HFFc6 (cell line): ENCODE measurements at regions not wholly inside any gene's neighbourhood (a gene's known extent, or its start where the extent isn't known, plus 50 kb on each side); places are given as distances from the start of the nearest gene placed in this dataset.
"Not testable (repeated sequence)": the region's sequence is repeated elsewhere in the genome, so short reads cannot be mapped to it uniquely, and the experiment has no call there.

Experiments used
- DNase-seq: peaks from one replicate; pipeline ENCODE4 v3.0.0-alpha.2; 2018
- H3K27ac Mint-ChIP-seq: 2 replicates; pipeline ENCODE4 v1.8.0; 2020; ENCODE audit warnings: mild to moderate bottlenecking, mixed read lengths
- H3K27me3 Mint-ChIP-seq: 2 replicates; pipeline ENCODE4 v1.8.0; 2021; ENCODE audit warnings: mild to moderate bottlenecking, moderate library complexity, mixed read lengths; ENCODE audit not compliant: insufficient read depth
- H3K36me3 Mint-ChIP-seq: 2 replicates; pipeline ENCODE4 v1.8.0; 2021; ENCODE audit warnings: low read depth, mixed read lengths
- H3K4me1 Mint-ChIP-seq: 2 replicates; pipeline ENCODE4 v1.8.0; 2020; ENCODE audit warnings: low read depth, mixed read lengths
- H3K4me3 Mint-ChIP-seq: 2 replicates; pipeline ENCODE4 v1.8.0; 2020; ENCODE audit warnings: mild to moderate bottlenecking, moderate library complexity, mixed read lengths
- H3K9me3 Mint-ChIP-seq: 2 replicates; pipeline ENCODE4 v1.8.0; 2020; ENCODE audit warnings: mild to moderate bottlenecking, mixed read lengths
- TF ChIP-seq, protein P1 (sequence below): fragments of 200-600 bp; sonication (generic); IDR thresholded peaks from 2 replicates; pipeline ENCODE4 v1.5.0; 2021; ENCODE audit warnings: antibody characterized with exemption, mild to moderate bottlenecking

DNA sequence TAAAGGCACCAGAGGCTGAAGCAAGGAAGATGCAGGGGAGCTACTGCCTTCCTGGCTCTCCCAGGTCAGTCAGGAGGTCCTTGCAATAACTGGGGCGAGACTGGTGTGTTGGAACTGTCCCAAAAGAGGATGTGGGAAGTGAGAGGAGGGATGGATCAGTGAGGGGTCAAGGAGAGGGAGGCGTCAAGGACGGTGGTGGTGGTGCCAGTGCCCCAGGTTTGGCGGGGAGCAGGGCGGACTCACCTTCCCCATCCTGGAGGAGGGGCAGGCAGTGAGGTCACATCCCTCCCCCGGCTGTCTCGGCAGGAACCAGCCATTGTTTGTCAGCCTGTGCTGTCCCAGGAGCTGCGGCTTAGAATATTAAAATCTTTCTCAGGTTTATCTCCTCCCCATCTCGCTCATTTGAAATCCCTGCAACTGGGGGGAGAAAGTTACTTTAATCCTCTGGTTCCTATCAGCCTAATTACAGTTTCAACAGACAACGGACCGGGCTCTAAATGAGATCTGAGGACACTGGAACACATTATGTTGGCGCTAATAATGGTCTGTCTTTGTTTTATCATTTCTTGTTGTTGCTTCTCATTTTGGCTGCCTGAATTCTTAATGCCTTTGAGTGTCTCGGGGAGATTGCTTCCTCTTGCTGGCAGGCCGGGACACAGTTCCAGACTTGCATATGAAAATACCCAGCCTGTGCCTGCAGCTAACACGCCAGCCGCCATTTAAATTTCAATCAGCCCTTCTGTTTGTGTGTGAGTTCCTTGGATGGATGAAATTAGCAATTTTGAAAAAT, 387.5 kb downstream of the RPS24 start:
- H3K4me1 Mint-ChIP-seq, result peaks cover 12% of the 10 kb centered on the region
- peaks cover 10% of the 10 kb centered on the region for H3K9me3 Mint-ChIP-seq
- TF ChIP-seq, protein P1, sequence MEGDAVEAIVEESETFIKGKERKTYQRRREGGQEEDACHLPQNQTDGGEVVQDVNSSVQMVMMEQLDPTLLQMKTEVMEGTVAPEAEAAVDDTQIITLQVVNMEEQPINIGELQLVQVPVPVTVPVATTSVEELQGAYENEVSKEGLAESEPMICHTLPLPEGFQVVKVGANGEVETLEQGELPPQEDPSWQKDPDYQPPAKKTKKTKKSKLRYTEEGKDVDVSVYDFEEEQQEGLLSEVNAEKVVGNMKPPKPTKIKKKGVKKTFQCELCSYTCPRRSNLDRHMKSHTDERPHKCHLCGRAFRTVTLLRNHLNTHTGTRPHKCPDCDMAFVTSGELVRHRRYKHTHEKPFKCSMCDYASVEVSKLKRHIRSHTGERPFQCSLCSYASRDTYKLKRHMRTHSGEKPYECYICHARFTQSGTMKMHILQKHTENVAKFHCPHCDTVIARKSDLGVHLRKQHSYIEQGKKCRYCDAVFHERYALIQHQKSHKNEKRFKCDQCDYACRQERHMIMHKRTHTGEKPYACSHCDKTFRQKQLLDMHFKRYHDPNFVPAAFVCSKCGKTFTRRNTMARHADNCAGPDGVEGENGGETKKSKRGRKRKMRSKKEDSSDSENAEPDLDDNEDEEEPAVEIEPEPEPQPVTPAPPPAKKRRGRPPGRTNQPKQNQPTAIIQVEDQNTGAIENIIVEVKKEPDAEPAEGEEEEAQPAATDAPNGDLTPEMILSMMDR, result no peak
- H3K4me3 Mint-ChIP-seq, result no peak overlapping the region
- no peak overlapping the region for H3K27ac Mint-ChIP-seq
- peaks cover 12% of the 10 kb centered on the region for H3K27me3 Mint-ChIP-seq
- DNase-seq, result no peak
- peaks cover 9% of the 10 kb centered on the region; the same call in 1 of the 2 replicates for H3K36me3 Mint-ChIP-seq

DNA sequence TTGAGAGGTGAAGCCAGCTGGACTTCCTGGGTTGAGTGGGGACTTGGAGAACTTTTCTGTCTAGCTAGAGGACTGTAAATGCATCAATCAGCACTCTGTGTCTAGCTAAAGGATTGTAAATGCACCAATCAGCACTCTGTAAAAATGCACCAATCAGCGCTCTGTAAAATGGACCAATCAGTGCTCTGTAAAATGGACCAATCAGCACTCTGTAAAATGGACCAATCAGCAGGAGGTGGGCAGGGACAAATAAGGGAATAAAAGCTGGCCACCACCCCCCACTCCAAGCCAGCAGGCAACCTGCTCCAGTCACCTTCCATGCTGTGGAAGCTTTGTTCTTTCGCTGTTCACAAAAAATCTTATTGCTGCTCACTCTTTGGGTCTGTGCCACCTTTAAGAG, 390.4 kb downstream of the RPS24 start:
- Mint-ChIP-seq H3K27me3 (peaks cover 28% of the 10 kb centered on the region), H3K9me3 (peaks cover 10% of the 10 kb centered on the region)
- H3K36me3 Mint-ChIP-seq, H3K4me3 Mint-ChIP-seq, H3K27ac Mint-ChIP-seq, DNase-seq, H3K4me1 Mint-ChIP-seq: not testable (repeated sequence)

- peaks cover 32% of the 10 kb centered on the region for H3K27me3 Mint-ChIP-seq
- TF ChIP-seq, protein P1, result peak; percentile 34; the same call in 1 of the 2 replicates
- H3K4me3 Mint-ChIP-seq, result no peak overlapping the region
These were observed 391.1 kb downstream of the RPS24 start for GRCh38 chr10:78424723-78425122.

GRCh38 chr10:78426181-78426580, 392.5 kb downstream of the RPS24 start:
- Mint-ChIP-seq H3K27me3 (peaks cover 34% of the 10 kb centered on the region), H3K9me3 (peaks cover 10% of the 10 kb centered on the region), H3K27ac (no peak overlapping the region), H3K36me3 (peaks cover 9% of the 10 kb centered on the region; the same call in 1 of the 2 replicates), H3K4me1 (no peaks in the 10 kb centered on the region), H3K4me3 (no peak overlapping the region)
- DNase-seq, result no peak
- TF ChIP-seq, protein P1, result no peak

More at GRCh38 chr10:78424723-78425122, 391.1 kb downstream of the RPS24 start:
- no peak for DNase-seq
- Mint-ChIP-seq H3K27ac (no peak overlapping the region), H3K4me1 (no peaks in the 10 kb centered on the region), H3K9me3 (peaks cover 10% of the 10 kb centered on the region), H3K36me3 (peaks cover 9% of the 10 kb centered on the region; the same call in 1 of the 2 replicates)

DNA sequence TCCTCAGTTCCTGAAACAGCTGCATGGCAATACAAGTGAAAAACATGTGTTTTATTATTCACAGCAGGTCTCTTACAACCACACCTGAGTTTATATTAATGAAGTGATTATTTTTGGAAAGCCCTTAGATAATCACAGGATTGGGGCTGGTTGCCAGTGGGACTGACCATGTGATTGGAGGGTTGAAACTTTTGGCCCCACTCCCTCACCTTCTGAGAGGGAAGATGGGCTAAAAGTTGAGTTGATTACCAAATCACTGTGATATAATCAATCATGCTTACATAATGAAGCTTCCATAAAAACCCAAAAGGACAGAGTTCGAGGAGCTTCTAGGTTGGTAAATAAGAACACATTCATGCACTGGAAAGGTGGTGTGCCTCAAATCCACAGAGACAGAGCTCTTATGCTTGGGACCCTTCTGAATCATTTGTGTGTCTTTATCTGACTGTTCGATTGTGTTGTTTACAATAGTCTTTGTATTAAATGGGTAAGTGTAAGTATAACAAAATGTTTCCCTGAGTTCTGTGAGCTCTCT, 393.9 kb downstream of the RPS24 start:
- H3K36me3 Mint-ChIP-seq, result peaks cover 9% of the 10 kb centered on the region; the same call in 1 of the 2 replicates
- peaks cover 2% of the 10 kb centered on the region; the same call in 1 of the 2 replicates for H3K4me1 Mint-ChIP-seq
- no peak overlapping the region for H3K4me3 Mint-ChIP-seq
- H3K9me3 Mint-ChIP-seq, result peaks cover 10% of the 10 kb centered on the region
- H3K27me3 Mint-ChIP-seq, result peaks cover 35% of the 10 kb centered on the region
- no peak for DNase-seq
- TF ChIP-seq, protein P1, result no peak
- no peak overlapping the region for H3K27ac Mint-ChIP-seq

DNA sequence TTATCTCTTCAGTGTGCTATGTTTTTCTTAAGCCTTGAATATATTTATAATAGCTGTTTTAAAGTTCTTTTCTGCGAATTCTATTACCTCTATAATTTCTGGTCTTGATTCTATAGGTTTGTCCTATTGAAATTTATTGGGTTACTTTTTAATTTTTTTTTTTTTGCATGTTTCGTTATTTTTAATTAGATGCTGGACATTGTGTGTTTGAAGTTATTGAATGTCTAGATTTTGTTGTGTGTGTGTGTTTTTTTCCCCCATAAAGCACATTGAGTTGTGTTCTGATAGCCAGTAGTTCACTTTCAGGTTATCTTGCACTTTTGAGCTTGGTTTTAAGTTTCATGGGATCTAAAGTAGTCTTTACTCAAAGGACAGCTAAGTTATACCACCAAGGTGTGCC, 394.9 kb downstream of the RPS24 start:
- TF ChIP-seq, protein P1, result no peak
- peaks cover 29% of the 10 kb centered on the region for H3K27me3 Mint-ChIP-seq
- H3K36me3 Mint-ChIP-seq, result peaks cover 9% of the 10 kb centered on the region; the same call in 1 of the 2 replicates
- no peak overlapping the region for H3K4me3 Mint-ChIP-seq
- H3K4me1 Mint-ChIP-seq, result peaks cover 7% of the 10 kb centered on the region; the same call in 1 of the 2 replicates
- no peak overlapping the region for H3K27ac Mint-ChIP-seq
- DNase-seq, result no peak
- H3K9me3 Mint-ChIP-seq, result peaks cover 10% of the 10 kb centered on the region
